Gastroesophageal sphincter (tissue), 4 donors: ENCODE measurements at regions not wholly inside any gene's neighbourhood (a gene's known extent, or its start where the extent isn't known, plus 50 kb on each side); places are given as distances from the start of the nearest gene placed in this dataset.

Experiments used
- ATAC-seq: fragments of 150-250 bp; one replicate; pipeline ENCODE4 v1.9.1; 2016; ENCODE audit warnings: mild to moderate bottlenecking, moderate library complexity
- H3K27ac ChIP-seq, 4 donors: fragments of 200-600 bp; sonication (generic) in 3 of 4; 1 replicate in 3 of 4; 2 replicates in 1 of 4; pipeline ENCODE4 v1.5.1; 2016 to 2019
- H3K27me3 ChIP-seq: fragments of 200-600 bp; sonication (generic); one replicate; pipeline ENCODE4 v1.5.1; 2019
- H3K36me3 ChIP-seq, 2 donors: fragments of 200-600 bp; sonication (generic); one replicate each; pipeline ENCODE4 v1.5.1; 2019; ENCODE audit warnings: control low read depth in 1 of 2
- H3K4me1 ChIP-seq, 3 donors: fragments of 200-600 bp; sonication (generic); 1 replicate in 2 of 3; 2 replicates in 1 of 3; pipeline ENCODE4 v1.5.1; 2016 to 2019; ENCODE audit warnings: control low read depth in 2 of 3
- H3K4me3 ChIP-seq, 2 donors: fragments of 200-600 bp; sonication (generic); one replicate each; pipeline ENCODE4 v1.5.1; 2019; ENCODE audit warnings: mild to moderate bottlenecking in 1 of 2, moderate library complexity in 1 of 2
- H3K9me3 ChIP-seq, 3 donors: fragments of 200-600 bp; sonication (generic); one replicate each; pipeline ENCODE4 v1.5.1; 2017 to 2019; ENCODE audit warnings: control low read depth in 2 of 3
- EP300 ChIP-seq: sonication (generic); formaldehyde crosslinking; IDR thresholded peaks from one replicate; pipeline ENCODE4 v1.6.1; 2017; ENCODE audit warnings: antibody characterized with exemption, mild to moderate bottlenecking
- POLR2A ChIP-seq, 2 donors: fragments of 450-650 bp; IDR thresholded peaks; one replicate each; pipeline ENCODE4 v1.6.1; 2017; ENCODE audit warnings: antibody characterized with exemption in 2 of 2, mild to moderate bottlenecking in 2 of 2, moderate library complexity in 1 of 2
- POLR2AphosphoS5 ChIP-seq: sonication (generic); formaldehyde crosslinking; IDR thresholded peaks from one replicate; pipeline ENCODE4 v1.6.1; 2017; ENCODE audit warnings: antibody characterized with exemption
- WGBS, 2 donors: methylation state at CpG; one replicate each; pipeline ENCODE4 v1.1.5; 2018; ENCODE audit warnings: low coverage in 1 of 2; 5-methylcytosine and 5-hydroxymethylcytosine counted together
- TF ChIP-seq, protein P1 (sequence below), 4 experiments: fragments of 200-600 bp in 2 of 4; fragments of 450-650 bp in 2 of 4; sonication (generic) in 1 of 4; IDR thresholded peaks; one replicate each; pipeline ENCODE4 v1.5.1; 2017 to 2019; ENCODE audit warnings: antibody characterized with exemption in 4 of 4, mild to moderate bottlenecking in 2 of 4, moderate library complexity in 2 of 4

DNA sequence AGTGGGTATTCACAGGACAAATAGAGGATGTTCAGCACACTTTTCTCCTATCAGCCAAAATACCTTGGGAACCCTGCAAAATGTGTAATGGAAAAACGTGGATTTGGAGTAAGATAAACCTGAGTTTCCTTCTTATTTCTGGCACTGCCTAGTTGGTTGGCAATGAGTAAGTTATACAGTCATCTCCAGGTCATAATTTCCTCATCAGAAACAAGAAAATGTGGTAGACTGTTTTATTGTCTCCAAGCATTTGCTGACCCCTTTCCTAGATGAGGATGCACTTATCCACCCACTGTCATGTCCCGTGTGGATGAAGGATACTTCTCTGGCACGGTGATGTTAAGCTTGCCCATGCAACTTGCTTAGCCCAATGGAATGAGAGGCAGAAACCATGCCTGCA, 458.0 kb downstream of the KIF2B start:
- no peaks in the 10 kb centered on the region for H3K4me1 ChIP-seq

DNA sequence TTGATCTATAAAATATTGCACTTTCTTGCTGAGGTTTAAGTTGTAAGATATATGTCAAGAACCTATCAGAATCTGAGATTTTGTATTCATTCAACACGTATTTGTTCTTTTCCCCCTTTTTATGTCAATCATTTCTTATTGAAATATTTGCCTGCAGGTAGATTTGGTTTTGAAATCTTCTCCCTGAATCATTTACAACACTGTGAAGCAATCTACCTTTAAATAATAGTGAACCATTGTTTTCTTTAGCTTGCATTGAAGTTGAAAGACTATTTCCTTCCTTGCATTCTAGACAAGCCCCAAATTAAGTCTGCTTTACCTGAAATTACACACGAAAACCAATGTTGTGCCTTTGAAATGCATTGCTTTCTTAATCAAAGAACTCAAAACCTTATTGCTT, 460.2 kb downstream of the KIF2B start:
- 59 to 62% methylated on average over 2 of the region's 2 CpGs for WGBS, 2 donors
- TF ChIP-seq EP300 (no peak), POLR2AphosphoS5 (no peak), POLR2A (IDR thresholded peaks at IDR 0.05) (no peak)
- TF ChIP-seq, protein P1, sequence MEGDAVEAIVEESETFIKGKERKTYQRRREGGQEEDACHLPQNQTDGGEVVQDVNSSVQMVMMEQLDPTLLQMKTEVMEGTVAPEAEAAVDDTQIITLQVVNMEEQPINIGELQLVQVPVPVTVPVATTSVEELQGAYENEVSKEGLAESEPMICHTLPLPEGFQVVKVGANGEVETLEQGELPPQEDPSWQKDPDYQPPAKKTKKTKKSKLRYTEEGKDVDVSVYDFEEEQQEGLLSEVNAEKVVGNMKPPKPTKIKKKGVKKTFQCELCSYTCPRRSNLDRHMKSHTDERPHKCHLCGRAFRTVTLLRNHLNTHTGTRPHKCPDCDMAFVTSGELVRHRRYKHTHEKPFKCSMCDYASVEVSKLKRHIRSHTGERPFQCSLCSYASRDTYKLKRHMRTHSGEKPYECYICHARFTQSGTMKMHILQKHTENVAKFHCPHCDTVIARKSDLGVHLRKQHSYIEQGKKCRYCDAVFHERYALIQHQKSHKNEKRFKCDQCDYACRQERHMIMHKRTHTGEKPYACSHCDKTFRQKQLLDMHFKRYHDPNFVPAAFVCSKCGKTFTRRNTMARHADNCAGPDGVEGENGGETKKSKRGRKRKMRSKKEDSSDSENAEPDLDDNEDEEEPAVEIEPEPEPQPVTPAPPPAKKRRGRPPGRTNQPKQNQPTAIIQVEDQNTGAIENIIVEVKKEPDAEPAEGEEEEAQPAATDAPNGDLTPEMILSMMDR (IDR thresholded peaks at IDR 0.05), result no peak
- no peaks in the 10 kb centered on the region for H3K27me3 ChIP-seq
- no peaks in the 10 kb centered on the region for H3K4me1 ChIP-seq
- H3K4me3 ChIP-seq, result no peak overlapping the region
- no peaks in the 10 kb centered on the region for H3K36me3 ChIP-seq
- ATAC-seq, result no peak
- H3K9me3 ChIP-seq, result peaks cover 0 to 9% (median 0%) of the 10 kb centered on the region in 3 donors
- H3K27ac ChIP-seq, result no peak overlapping the region

More for the DNA sequence above, 458.0 kb downstream of the KIF2B start:
- ATAC-seq, result no peak
- Histone ChIP-seq H3K4me3 (no peak overlapping the region), H3K36me3 (no peaks in the 10 kb centered on the region), H3K27ac (no peak overlapping the region), H3K9me3 (no peaks in the 10 kb centered on the region), H3K27me3 (no peaks in the 10 kb centered on the region)
- 43 to 61% methylated on average over 1 to 3 of the region's 3 CpGs for WGBS, 2 donors
- TF ChIP-seq POLR2A (IDR thresholded peaks at IDR 0.05) (no peak), EP300 (no peak), POLR2AphosphoS5 (no peak)

DNA sequence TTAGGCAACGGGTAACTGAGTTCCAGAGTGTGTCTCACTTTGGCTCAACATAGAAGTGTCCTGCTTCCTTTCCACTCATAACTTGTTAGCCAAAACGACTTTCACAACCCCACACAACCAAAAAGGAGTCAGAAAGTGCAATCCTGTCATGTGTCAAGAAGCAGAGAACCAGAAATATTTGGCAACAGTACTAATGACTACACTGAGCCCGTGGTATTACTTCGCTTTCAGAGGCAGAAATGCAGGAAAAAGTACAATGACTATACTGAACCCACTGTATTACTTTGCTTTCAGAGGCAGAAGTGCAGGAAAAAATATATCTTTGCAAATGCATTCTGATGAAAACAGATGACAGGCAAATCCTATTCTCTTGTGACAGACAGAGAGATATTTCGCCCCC, 484.6 kb downstream of the KIF2B start:
- no peaks in the 10 kb centered on the region for H3K36me3 ChIP-seq
- no peak for ATAC-seq
- no peaks in the 10 kb centered on the region for H3K27me3 ChIP-seq
- TF ChIP-seq EP300 (no peak), POLR2AphosphoS5 (no peak), POLR2A (IDR thresholded peaks at IDR 0.05) (no peak)
- TF ChIP-seq, protein P1 (IDR thresholded peaks at IDR 0.05), result no peak
- WGBS, 2 donors, result 57 to 70% methylated on average over 5 of the region's 5 CpGs
- no peak overlapping the region for H3K27ac ChIP-seq
- H3K4me1 ChIP-seq, result no peaks in the 10 kb centered on the region
- no peak overlapping the region for H3K4me3 ChIP-seq
- no peaks in the 10 kb centered on the region for H3K9me3 ChIP-seq

DNA sequence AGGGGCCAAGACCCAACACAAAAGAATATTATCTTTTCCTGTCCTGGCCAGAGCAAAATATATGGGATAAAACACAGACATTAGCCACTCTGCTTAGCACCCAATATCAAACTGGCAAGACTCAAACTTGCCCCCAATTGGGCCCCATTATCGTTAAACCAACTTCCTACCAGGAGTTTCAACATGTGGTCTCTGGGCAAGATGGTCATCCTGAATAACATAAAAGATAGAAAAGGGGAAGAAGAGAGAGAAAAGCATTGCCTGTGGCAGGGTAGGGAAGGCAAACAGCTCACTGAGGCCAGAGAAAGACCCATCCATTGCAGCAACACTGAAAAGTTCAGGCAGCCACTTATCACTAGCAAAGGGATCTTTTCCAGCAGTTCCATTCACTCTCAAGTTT, 502.1 kb downstream of the KIF2B start:
- no peak overlapping the region for H3K4me3 ChIP-seq
- no peaks in the 10 kb centered on the region for H3K36me3 ChIP-seq
- WGBS, 2 donors, result 83% methylated on average over 1 of the region's 1 CpG; no CpG with 5 or more reads in 1 of the 2 donors
- H3K9me3 ChIP-seq, result peaks cover 0 to 10% (median 0%) of the 10 kb centered on the region in 3 donors
- TF ChIP-seq POLR2A (IDR thresholded peaks at IDR 0.05), result no peak
- no peak for TF ChIP-seq POLR2AphosphoS5
- TF ChIP-seq, protein P1 (IDR thresholded peaks at IDR 0.05), result no peak
- no peak for TF ChIP-seq EP300
- H3K27ac ChIP-seq, result no peak overlapping the region
- ATAC-seq, result no peak
- no peaks in the 10 kb centered on the region for H3K4me1 ChIP-seq
- H3K27me3 ChIP-seq, result no peaks in the 10 kb centered on the region

DNA sequence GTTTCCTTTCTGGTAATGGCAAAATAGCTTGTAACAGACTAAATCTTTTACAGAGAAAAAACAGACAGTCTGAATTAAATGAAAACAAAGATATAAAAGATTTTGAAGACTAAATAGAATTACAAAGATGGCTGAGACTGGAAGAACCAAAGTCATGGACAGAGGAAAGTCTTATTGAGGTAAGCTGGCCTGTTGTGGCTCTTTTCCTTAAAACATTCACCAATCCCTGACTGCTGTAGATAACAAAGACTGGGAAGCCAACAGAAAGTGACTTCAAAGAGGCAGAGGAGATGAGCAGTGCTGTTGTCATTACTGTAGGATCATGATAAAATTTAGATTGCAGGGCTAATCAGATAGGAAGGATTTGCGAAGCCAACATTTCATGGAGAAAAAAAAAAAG, 517.0 kb downstream of the KIF2B start:
- Histone ChIP-seq H3K4me1 (no peaks in the 10 kb centered on the region), H3K27ac (no peak overlapping the region), H3K4me3 (no peak overlapping the region), H3K27me3 (no peaks in the 10 kb centered on the region), H3K36me3 (no peaks in the 10 kb centered on the region), H3K9me3 (no peaks in the 10 kb centered on the region)
- no peak for TF ChIP-seq POLR2AphosphoS5
- TF ChIP-seq, protein P1 (IDR thresholded peaks at IDR 0.05), result no peak
- TF ChIP-seq EP300, result no peak
- TF ChIP-seq POLR2A (IDR thresholded peaks at IDR 0.05), result no peak
- 88 to 100% methylated on average over 1 of the region's 1 CpG for WGBS, 2 donors
- ATAC-seq, result no peak
